ENCODE measurements at regions not wholly inside any gene's neighbourhood (a gene's known extent, or its start where the extent isn't known, plus 50 kb on each side); places are given as distances from the start of the nearest gene placed in this dataset.
A peak's percentile ranks its signal among the peaks of the same experiment; 100 is the strongest.
"Not testable (repeated sequence)": the region's sequence is repeated elsewhere in the genome, so short reads cannot be mapped to it uniquely, and the experiment has no call there.

DNA sequence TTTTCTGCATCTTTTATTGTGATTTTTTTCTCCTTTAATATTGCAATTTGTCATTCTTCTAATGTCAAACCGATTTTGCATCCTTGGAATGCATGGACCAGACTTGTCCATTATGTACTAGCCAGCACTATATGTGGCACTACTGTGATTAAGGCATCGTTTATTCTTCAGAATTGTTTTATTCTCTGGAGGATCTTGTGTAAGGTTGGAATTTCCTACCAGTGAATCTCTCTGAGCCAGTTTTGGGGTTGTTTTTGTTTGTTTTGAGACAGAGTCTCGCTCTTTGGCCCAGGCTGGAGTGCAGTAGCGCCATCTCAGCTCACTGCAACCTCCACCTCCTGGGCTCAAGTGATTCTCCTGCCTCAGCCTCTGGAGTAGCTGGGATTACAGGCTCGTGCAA lies 58.5 kb downstream of the IGLL5 start:
- no peak for DNase-seq (ENCODE audit: low spot score)

DNA sequence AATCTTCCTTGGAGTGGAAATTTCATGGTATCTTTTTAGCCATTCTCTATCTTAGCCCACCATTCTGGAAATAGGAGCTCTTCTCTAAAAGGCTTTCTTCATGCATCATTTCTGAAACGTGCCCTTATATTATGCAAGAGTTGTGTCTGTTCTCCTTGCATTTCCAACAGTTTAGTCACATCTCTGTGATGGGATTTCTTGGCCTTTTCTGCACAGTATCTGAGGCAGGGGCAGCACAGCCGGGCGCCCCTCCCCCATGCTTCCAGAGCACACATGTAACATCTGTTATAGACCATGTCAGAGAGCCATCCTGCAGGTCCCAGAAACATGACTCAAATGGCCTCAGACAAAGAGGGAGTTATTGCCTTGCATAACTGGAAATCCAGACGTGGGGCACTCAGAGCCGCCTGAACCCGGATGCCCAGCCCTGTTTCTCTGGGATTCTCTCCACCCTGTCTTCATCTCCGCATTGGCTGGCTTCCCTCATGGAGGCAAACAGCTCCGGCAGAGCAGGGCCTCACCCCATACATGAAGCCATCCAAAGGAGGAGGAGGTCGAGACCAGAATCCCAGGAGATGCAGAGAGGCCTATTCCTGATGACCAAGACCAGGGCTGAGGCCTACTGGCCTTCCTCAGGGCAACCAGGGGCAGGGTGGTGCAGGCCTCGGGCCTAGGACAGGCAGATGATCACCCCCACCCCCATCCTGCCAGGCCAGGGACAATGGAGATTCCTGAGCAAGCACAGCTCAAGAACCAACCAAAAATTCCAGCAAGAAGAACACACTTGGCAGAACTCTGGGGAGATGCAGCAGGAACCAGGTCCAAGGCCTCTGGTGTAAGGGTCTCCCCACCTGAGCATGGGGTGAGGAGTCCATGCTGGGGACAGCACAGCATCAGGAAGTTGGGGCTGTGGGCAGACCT lies 61.3 kb downstream of the IGLL5 start:
- DNase-seq (ENCODE audit: low spot score): peak; percentile 89

- DNase-seq (ENCODE audit: low spot score): no peak
These were observed 62.3 kb downstream of the IGLL5 start for GRCh38 chr22:22949953-22950352.

DNA sequence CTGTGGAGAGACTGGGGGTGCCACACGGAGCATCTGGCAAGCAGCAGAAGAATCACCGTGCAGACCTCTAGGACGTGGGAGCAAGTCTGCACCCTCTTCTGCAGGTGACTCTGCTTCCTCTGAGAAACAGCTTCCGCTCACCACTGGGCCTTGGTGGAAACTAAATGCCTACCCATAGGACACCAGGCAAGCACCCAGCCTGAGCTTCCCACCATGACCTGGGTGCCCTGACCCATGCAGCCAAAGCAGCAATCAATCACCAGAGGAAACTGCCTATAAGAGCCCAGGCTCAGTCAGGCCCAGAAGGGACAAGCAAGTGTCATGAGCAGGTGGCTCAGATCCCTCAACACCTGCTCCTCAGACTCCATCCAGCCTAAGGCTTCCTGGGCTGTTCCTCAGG lies 63.4 kb downstream of the IGLL5 start:
- no peak for DNase-seq (ENCODE audit: low spot score)

- no peak for DNase-seq (ENCODE audit: low spot score)
These were observed 65.1 kb downstream of the IGLL5 start for GRCh38 chr22:22952531-22953280.

- DNase-seq (ENCODE audit: low spot score): no peak
These were observed 66.2 kb downstream of the IGLL5 start for GRCh38 chr22:22953791-22954190.

GRCh38 chr22:22954656-22955055 lies 67.0 kb downstream of the IGLL5 start:
- DNase-seq (ENCODE audit: low spot score): no peak

- no peak for DNase-seq (ENCODE audit: low spot score)
These were observed 67.7 kb downstream of the IGLL5 start for GRCh38 chr22:22955276-22955798.

DNA sequence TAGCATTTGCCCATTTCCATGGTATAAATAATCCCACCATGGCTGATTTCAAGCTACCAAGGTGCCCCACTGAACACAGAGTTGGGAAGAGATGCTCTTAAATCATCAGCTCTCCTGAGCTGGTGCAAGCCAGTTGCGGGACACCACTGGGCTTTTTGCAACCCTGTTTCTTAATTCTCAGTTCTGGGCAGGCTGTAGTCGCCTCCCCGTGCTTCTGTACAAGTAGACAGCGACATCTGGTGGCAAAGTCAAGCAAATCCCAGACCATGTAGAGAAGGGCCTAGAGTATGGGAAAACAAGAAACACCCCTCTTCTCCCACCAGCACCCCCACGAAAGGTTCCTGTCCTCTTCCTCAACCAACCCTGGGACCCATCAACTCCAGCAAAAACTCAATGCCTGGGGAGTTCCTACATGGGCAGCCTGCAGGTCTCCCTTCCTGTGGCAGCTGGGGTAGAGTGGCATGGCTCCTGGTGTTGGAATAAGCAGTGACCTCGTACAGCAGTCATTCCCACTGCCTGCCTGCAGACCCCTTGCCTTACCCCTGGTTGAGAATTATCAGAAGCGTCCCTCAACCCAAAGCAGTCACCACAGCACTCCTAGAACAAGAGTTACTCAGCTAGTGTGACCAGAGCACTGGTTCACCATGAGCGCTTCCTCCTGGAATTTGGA lies 68.4 kb downstream of the IGLL5 start:
- peak; percentile 79 for DNase-seq (ENCODE audit: low spot score)

DNA sequence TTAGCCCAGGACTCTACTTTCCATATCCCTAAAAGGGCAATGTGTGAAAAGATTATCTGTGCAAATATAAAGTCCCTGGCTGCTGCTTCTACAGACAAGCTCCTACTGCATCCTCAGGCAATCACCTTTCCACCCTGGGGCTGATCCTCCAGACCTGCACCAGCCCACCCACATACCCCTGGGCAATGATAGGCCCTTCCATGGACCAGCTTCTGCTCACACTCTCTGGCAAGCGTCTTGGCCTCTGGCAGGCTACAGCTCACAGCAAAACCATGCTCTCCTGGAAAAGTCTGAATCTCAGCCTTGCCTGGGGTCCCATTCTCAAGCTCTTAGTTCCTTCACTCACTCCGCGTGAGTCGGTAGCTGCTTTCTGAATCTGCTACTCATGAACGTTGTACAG lies 69.5 kb downstream of the IGLL5 start:
- DNase-seq (ENCODE audit: low spot score): no peak

- DNase-seq (ENCODE audit: low spot score): no peak
These were observed 71.0 kb downstream of the IGLL5 start for GRCh38 chr22:22958621-22959020.

DNA sequence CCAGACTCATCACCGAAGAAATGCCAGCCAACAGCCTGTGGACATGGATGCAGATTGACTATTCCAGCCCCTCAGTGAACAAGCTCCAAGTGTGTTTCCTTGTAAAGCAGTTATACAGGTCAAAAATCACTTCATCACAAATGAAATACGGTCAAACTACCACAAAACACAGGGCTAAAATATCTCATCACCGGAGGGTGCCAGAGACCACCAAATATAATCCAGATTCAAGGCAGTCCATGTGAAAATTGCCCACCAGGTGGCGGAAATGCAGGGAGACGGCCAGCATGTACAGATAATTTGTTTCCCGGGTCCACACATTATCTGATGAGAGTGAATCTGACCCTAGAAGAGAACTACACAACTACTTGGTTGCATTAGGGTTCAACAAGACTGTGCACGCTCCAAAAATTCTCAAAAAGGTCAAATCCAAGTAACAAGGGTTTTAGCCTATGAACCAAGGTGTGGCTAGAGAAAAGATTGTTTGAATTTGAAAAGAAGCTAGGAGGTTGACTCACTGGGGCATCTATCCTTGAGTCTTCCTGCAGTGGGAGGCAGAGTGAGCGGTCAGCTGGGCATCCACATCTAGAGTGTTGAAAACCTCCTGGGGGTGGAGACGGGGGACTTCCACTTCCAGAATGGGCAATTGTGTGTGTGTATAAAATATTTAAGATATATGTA lies 71.7 kb downstream of the IGLL5 start:
- DNase-seq (ENCODE audit: low spot score): peak; percentile 83

DNA sequence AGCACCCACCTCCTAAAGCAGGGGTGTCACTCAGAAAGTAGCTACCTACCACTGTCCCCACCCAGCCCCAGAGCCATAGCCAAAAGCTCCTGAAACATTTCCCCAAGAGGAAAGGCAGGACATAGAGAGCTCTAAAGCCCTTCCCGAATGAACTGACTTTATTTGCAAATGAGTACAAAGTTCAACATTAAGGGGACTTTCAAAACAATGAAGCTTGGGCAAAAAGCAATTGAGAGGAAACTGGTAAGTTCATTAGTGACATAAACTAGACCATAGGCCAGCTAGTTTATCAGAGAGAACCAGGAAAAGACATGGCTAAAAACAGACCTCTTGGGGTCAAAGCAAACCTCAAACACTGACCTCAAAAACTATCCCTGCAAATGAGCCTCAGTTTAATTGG lies 72.7 kb downstream of the IGLL5 start:
- no peak for DNase-seq (ENCODE audit: low spot score)

GRCh38 chr22:22961574-22961973 lies 74.0 kb downstream of the IGLL5 start:
- no peak for DNase-seq (ENCODE audit: low spot score)

DNA sequence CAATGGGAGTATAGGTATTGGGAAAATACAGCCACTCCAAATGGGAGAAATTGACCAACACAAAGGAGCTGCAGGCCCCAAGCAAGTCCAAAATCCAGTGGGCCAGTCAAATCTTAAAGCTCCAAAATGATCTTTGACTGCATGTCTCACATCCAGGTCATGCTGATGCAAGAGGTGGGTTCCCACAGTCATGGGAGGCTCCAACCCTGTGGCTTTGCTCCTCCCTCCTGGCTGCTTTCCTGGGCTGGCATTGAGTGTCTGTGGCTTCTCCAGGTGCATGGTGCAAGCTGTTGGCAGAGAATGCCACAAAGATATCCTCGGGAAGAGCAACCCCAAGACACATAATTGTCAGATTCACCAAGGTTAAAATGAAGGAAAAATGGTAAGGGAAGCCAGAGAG lies 80.8 kb downstream of the IGLL5 start:
- no peak for DNase-seq (ENCODE audit: low spot score)

DNA sequence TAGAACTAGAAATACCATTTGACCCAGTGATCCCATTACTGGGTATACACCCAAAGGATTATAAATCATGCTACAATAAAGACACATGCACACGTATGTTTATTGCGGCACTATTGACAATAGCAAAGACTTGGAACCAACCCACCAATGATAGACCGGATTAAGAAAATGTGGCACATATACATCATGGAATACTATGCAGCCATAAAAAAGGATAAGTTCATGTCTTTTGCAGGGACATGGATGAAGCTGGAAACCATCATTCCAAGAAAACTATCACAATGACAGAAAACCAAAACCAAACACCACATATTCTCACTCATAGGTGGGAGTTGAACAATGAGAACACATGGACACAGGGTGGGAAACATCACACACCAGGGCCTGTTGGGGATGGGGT lies 85.0 kb downstream of the IGLL5 start:
- DNase-seq (ENCODE audit: low spot score): not testable (repeated sequence)

- DNase-seq (ENCODE audit: low spot score): no peak
These were observed 85.7 kb downstream of the IGLL5 start for GRCh38 chr22:22973336-22973735.

DNA sequence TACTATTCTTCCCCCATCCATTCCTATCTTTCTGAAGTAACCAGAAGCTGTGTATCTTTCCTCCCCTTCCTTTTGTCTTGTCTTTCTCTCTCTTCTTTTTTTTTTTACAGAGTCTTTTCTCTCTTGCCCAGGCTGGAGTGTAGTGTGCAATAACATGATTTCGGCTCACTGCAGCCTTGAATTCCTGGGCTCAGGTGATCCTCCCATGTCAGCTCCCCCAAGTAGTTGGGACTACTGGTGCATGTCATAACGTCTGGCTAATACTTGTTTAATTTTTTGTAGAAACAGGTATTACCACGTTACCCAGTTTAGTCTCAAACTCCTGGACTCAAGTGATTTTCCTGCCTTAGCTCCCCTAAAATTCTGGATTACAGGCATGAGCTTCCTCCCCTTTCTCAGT lies 86.5 kb downstream of the IGLL5 start:
- DNase-seq (ENCODE audit: low spot score): no peak

GRCh38 chr22:22974795-22975580 lies 87.4 kb downstream of the IGLL5 start:
- no peak for DNase-seq (ENCODE audit: low spot score)

GRCh38 chr22:22976033-22976922 lies 88.7 kb downstream of the IGLL5 start:
- DNase-seq (ENCODE audit: low spot score): no peak
